Vagina (tissue), 2 donors: ENCODE measurements at regions not wholly inside any gene's neighbourhood (a gene's known extent, or its start where the extent isn't known, plus 50 kb on each side); places are given as distances from the start of the nearest gene placed in this dataset.

ENCODE experiments used
- DNase-seq, 2 donors: peaks; one replicate each; pipeline ENCODE4 v3.0.0-alpha.2; 2017; ENCODE audit errors: extremely low spot score in 2 of 2
- H3K27ac ChIP-seq: fragments of 200-600 bp; sonication (generic); one replicate; pipeline ENCODE4 v1.5.1; 2019
- H3K27me3 ChIP-seq: fragments of 200-600 bp; sonication (generic); one replicate; pipeline ENCODE4 v1.5.1; 2019
- H3K36me3 ChIP-seq, 2 donors: fragments of 200-600 bp; sonication (generic); one replicate each; pipeline ENCODE4 v1.5.1; 2017 to 2019
- H3K4me1 ChIP-seq: fragments of 200-600 bp; sonication (generic); one replicate; pipeline ENCODE4 v1.5.1; 2019
- H3K4me3 ChIP-seq, 2 donors: fragments of 200-600 bp; sonication (generic); 1 replicate in 1 of 2; 2 replicates in 1 of 2; pipeline ENCODE4 v1.5.1; 2016 to 2019
- H3K9me3 ChIP-seq: fragments of 200-600 bp; sonication (generic); one replicate; pipeline ENCODE4 v1.5.1; 2019
- CTCF ChIP-seq, 3 experiments: fragments of 450-650 bp in 2 of 3; fragments of 200-600 bp in 1 of 3; sonication (generic) in 1 of 3; IDR thresholded peaks; one replicate each; pipeline ENCODE4 v1.5.1; 2017 to 2019; ENCODE audit warnings: antibody characterized with exemption in 3 of 3, mild to moderate bottlenecking in 2 of 3, moderate library complexity in 2 of 3
- POLR2A ChIP-seq, 2 donors: fragments of 450-650 bp; IDR thresholded peaks; one replicate each; pipeline ENCODE4 v1.6.1; 2017; ENCODE audit warnings: antibody characterized with exemption in 2 of 2, mild to moderate bottlenecking in 2 of 2, moderate library complexity in 2 of 2
- POLR2AphosphoS5 ChIP-seq, 2 donors: sonication (generic); formaldehyde crosslinking; IDR thresholded peaks; one replicate each; pipeline ENCODE4 v1.9.0; 2017; ENCODE audit warnings: antibody characterized with exemption in 2 of 2, mild to moderate bottlenecking in 2 of 2, low read depth in 1 of 2; ENCODE audit not compliant: insufficient read depth in 1 of 2
- intact Hi-C: fragments of 100-400 bp; cut with DNase I; formaldehyde crosslinking; loops from one replicate; pipeline ENCODE4 v1.15.1; 2023

GRCh38 chr3:29137601-29138000 lies 143.3 kb upstream of the RBMS3 start:
- no peak for DNase-seq

GRCh38 chr3:29138171-29138570 lies 142.7 kb upstream of the RBMS3 start:
- Histone ChIP-seq H3K36me3 (no peaks in the 10 kb centered on the region), H3K27me3 (no peaks in the 10 kb centered on the region), H3K27ac (no peak overlapping the region), H3K4me3 (no peak overlapping the region), H3K9me3 (no peaks in the 10 kb centered on the region), H3K4me1 (peaks cover 15% of the 10 kb centered on the region)
- no peak for DNase-seq
- TF ChIP-seq POLR2A (IDR thresholded peaks at IDR 0.05) (no peak), POLR2AphosphoS5 (IDR thresholded peaks at IDR 0.05; ENCODE audit: insufficient read depth in 1 of 2, low read depth in 1 of 2) (no peak), CTCF (IDR thresholded peaks at IDR 0.05) (no peak)
- intact Hi-C loops = no loop called here

More at GRCh38 chr3:29137601-29138000, 143.3 kb upstream of the RBMS3 start:
- no peaks in the 10 kb centered on the region for H3K9me3 ChIP-seq
- peaks cover 15% of the 10 kb centered on the region for H3K4me1 ChIP-seq
- H3K27me3 ChIP-seq = no peaks in the 10 kb centered on the region
- no peak overlapping the region for H3K27ac ChIP-seq
- intact Hi-C loops = no loop called here
- TF ChIP-seq CTCF (IDR thresholded peaks at IDR 0.05) = no peak
- TF ChIP-seq POLR2A (IDR thresholded peaks at IDR 0.05) = no peak
- H3K36me3 ChIP-seq = no peaks in the 10 kb centered on the region
- H3K4me3 ChIP-seq = no peak overlapping the region

- TF ChIP-seq CTCF (IDR thresholded peaks at IDR 0.05) = no peak
- no peak for TF ChIP-seq POLR2AphosphoS5 (IDR thresholded peaks at IDR 0.05; ENCODE audit: insufficient read depth in 1 of 2, low read depth in 1 of 2)
- TF ChIP-seq POLR2A (IDR thresholded peaks at IDR 0.05) = no peak
- Histone ChIP-seq H3K9me3 (no peaks in the 10 kb centered on the region), H3K27me3 (no peaks in the 10 kb centered on the region), H3K4me1 (peaks cover 15% of the 10 kb centered on the region), H3K27ac (peak overlapping the region; percentile 22), H3K36me3 (no peaks in the 10 kb centered on the region), H3K4me3 (no peak overlapping the region)
- intact Hi-C loops = no loop called here
- no peak for DNase-seq
Observed at GRCh38 chr3:29140666-29141065, 140.2 kb upstream of the RBMS3 start.

- intact Hi-C loops = no loop called here
- no peaks in the 10 kb centered on the region for H3K36me3 ChIP-seq
- no peaks in the 10 kb centered on the region for H3K9me3 ChIP-seq
- TF ChIP-seq POLR2A (IDR thresholded peaks at IDR 0.05) = no peak
- no peak for TF ChIP-seq POLR2AphosphoS5 (IDR thresholded peaks at IDR 0.05; ENCODE audit: insufficient read depth in 1 of 2, low read depth in 1 of 2)
- TF ChIP-seq CTCF (IDR thresholded peaks at IDR 0.05) = no peak
- no peak for DNase-seq
- H3K4me1 ChIP-seq = peaks cover 15% of the 10 kb centered on the region
- H3K4me3 ChIP-seq = no peak overlapping the region
- H3K27me3 ChIP-seq = no peaks in the 10 kb centered on the region
- peak overlapping the region; percentile 22 for H3K27ac ChIP-seq
Observed at GRCh38 chr3:29141197-29141917, 139.5 kb upstream of the RBMS3 start.

- no peaks in the 10 kb centered on the region for H3K36me3 ChIP-seq
- no peaks in the 10 kb centered on the region for H3K9me3 ChIP-seq
- no peak for DNase-seq
- H3K4me1 ChIP-seq = peaks cover 15% of the 10 kb centered on the region
- TF ChIP-seq CTCF (IDR thresholded peaks at IDR 0.05) = no peak
- no peak for TF ChIP-seq POLR2A (IDR thresholded peaks at IDR 0.05)
- no peak for TF ChIP-seq POLR2AphosphoS5 (IDR thresholded peaks at IDR 0.05; ENCODE audit: insufficient read depth in 1 of 2, low read depth in 1 of 2)
- H3K27ac ChIP-seq = peak overlapping the region; percentile 22
- no peak overlapping the region for H3K4me3 ChIP-seq
- no peaks in the 10 kb centered on the region for H3K27me3 ChIP-seq
- intact Hi-C loops = no loop called here
Observed at GRCh38 chr3:29141918-29142275, 139.0 kb upstream of the RBMS3 start.
